A549 (cell line): ENCODE measurements at regions not wholly inside any gene's neighbourhood (a gene's known extent, or its start where the extent isn't known, plus 50 kb on each side); places are given as distances from the start of the nearest gene placed in this dataset.

ENCODE experiments used
- CEBPB ChIP-seq, 2 experiments: fragments of >200 bp in 1 of 2; sonication (Bioruptor Twin) in 1 of 2; formaldehyde crosslinking in 1 of 2; IDR thresholded peaks; 2 replicates each; pipeline ENCODE4 v1.6.1; 2012 to 2016
- CTCF ChIP-seq: fragments of >200 bp; sonication (Bioruptor Twin); formaldehyde crosslinking; IDR thresholded peaks from 3 replicates; pipeline ENCODE4 v1.5.1; 2016
- ESRRA ChIP-seq: fragments of 150-350 bp; IDR thresholded peaks from 2 replicates; pipeline ENCODE4 v1.6.1; 2014; ENCODE audit warnings: mild to moderate bottlenecking, low read length, borderline replicate concordance
- JUN ChIP-seq, 2 experiments: fragments of >200 bp; sonication (Bioruptor Twin); formaldehyde crosslinking; IDR thresholded peaks; 2 replicates in 1 of 2; 3 replicates in 1 of 2; pipeline ENCODE4 v1.6.1; 2016 to 2017
- PBX3 ChIP-seq: IDR thresholded peaks from 2 replicates; pipeline ENCODE4 v1.6.1; 2012
- PHF8 ChIP-seq: fragments of 200-600 bp; sonication (generic); IDR thresholded peaks from 2 replicates; pipeline ENCODE4 v1.6.1; 2016; ENCODE audit warnings: low read depth, mild to moderate bottlenecking, antibody characterized with exemption, moderate library complexity, borderline replicate concordance
- RFX5 ChIP-seq: fragments of 450-650 bp; IDR thresholded peaks from 2 replicates; pipeline ENCODE4 v1.7.1; 2014; ENCODE audit warnings: antibody characterized with exemption, mild to moderate bottlenecking, moderate library complexity
- SMC3 ChIP-seq: fragments of >200 bp; sonication (Bioruptor Twin); formaldehyde crosslinking; IDR thresholded peaks from 3 replicates; pipeline ENCODE4 v1.6.1; 2018; ENCODE audit warnings: inconsistent platforms
- ZFP36 ChIP-seq: fragments of 450-650 bp; IDR thresholded peaks from 2 replicates; pipeline ENCODE4 v1.6.1; 2014; ENCODE audit warnings: borderline replicate concordance; ENCODE audit not compliant: partially characterized antibody

- TF ChIP-seq CTCF, result no peak
- no peak for TF ChIP-seq RFX5
- TF ChIP-seq JUN (IDR thresholded peaks at IDR 0.05), result no peak
- no peak for TF ChIP-seq ZFP36
- TF ChIP-seq CEBPB (IDR thresholded peaks at IDR 0.05), result no peak
- TF ChIP-seq PHF8, result no peak
- no peak for TF ChIP-seq SMC3
- no peak for TF ChIP-seq PBX3
- TF ChIP-seq ESRRA, result no peak
Observed at GRCh38 chr12:3409662-3410061, 81.3 kb upstream of the PRMT8 start.
